HG03025 (cell line): ENCODE measurements at regions not wholly inside any gene's neighbourhood (a gene's known extent, or its start where the extent isn't known, plus 50 kb on each side); places are given as distances from the start of the nearest gene placed in this dataset.

Experiments
- ATAC-seq: cut with Tn5 transposase; IDR thresholded peaks from one replicate; pipeline ENCODE4 v1.9.1; 2021; ENCODE audit warnings: mild to moderate bottlenecking, moderate library complexity; ENCODE audit not compliant: unreplicated experiment, low FRiP score

DNA sequence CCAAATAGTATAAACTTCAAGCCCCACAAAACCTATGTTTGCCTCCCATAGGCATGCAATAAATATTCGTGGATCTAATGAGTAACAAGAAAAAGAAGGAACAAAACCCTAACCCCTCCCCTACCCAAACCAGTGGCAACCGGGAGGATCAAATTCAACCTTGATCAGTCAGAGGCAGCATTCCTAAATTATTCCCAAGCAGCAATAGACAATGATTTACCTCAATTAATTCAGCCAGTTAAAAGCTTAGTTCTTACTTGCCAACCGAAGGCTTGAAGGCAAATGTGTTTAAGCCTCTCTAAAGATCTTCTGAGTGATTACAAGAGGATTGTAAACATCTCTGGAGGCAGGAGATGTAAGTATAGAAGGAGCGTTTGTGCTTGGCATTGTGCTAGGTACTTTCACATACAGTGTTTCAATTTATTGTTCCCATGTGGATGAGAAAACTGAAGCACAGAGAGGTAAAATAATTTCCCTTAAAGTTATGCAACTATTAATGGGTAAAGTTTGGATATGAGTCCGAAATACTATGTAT is 197.7 kb downstream of the MTX2 start:
- no peak for ATAC-seq

DNA sequence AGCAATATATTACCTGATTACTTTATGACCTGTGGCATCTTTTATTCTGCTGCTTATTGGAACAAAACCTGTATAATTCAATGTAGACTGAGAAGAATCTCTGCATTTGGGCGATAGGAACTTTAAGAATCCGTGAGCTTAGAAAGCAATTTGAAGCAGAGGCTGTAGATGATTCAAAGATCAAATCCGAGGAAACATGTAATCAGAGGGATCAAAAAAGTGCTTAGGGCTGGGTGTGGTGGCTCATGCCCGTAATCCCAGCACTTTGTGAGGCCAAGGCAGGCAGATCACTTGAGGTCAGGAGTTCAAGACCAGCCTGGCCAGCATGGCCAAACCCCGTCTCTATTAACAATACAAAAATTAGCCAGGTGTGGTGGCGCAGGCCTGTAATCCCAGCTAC is 198.4 kb downstream of the MTX2 start:
- ATAC-seq, result no peak

DNA sequence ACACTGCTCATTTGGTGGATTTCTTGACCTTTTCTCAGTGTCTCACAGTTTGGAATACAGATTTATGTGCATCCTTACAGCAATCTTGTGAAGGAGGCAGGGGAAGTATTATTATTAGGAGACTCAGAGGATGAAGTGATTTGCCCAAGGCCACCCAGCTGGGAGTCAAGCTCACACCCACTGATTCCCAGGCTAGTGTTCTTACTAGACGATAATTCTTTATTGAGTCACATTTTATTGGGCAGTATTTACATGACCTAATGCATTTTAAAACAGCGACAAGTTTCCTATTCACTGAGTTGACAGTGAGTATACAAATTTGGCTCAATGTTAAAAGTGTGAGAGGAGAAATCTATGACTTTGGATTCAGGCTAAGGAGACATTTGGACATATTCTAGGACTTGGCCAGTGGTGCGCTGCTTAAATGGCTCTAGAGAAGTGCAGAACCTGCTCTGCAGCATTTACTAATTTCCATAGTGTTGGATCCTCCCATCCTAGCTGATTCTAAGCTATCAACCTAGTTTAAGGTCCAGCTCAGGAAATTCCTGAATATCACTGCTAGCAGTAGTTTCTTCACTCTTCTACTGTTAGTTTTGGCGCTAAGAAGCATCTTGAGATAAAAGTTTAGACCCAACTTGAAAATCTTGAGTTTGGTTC is 199.3 kb downstream of the MTX2 start:
- no peak for ATAC-seq

DNA sequence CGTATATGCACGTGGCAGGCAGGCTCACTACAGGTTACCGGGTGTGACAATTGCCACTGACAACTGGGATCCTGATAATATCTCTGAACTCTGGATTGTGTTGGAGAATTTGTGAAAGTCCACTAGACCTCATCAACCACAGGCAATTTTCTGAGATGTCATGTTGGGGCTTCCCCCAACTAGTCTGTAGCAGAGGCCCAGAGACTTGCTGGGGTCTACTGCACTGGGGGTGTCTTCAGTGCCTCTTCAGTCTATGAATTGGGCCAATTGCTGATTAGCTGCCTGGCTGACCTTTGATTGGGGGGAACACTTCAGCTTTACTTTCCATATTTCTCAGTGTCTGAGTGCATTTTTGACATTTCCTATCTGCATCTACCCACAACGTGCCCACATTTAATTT is 201.5 kb downstream of the MTX2 start:
- ATAC-seq, result no peak

DNA sequence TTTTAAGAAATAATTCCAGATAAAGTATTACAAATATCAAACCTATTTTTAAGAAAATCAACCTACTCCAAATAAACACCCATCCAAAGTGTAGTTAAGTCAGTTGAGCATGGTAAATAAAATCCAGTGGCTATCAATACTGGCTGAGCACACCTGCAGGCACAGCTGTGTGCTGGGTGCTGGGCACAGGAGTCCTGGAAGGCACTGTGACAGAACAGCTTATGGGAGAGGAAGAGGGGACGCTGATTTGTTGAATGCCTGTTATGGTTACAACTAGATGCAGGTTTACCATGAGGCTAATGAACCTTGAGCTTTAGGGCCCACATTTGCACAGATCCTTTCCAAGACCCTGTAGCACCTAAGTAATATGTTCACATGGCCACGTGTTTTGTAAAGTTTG is 202.7 kb downstream of the MTX2 start:
- no peak for ATAC-seq

DNA sequence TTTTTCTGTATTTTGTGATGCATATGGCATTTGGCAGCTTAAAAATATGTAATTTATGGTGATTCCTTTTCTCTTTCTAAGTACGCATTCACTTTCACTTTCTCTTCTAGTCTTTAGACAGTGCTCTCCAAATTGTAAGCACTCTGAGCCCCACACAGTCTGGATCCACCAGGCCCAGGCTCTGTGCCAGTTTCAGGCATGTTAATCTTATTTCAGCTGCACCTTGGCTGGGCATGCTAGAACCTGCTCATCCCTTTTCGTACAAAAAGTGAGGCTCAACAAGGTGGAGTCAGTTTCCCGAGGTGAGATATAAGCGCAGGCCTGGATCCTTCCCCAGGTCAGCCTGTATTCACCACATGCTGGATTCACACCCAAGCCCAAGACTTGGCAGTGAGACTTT is 203.9 kb downstream of the MTX2 start:
- ATAC-seq, result no peak

DNA sequence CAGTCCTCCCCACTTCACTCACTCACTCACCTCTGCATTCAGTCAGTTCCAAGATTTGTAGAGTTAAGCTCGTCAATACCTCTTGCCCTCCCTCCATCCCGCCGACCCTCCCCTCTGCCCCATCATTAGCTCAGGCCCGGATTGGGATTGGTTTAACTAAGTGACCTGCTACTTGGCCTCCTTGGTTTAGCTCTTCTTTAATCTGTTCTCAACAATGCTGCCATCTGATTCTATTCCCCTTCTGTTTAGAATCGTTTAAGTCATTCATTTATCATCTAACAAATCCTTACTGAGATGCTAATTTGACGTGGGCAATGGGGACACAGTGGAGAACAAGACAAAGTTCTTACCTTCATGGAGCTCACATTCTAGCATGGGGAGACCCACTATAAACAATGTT is 204.6 kb downstream of the MTX2 start:
- ATAC-seq, result no peak

DNA sequence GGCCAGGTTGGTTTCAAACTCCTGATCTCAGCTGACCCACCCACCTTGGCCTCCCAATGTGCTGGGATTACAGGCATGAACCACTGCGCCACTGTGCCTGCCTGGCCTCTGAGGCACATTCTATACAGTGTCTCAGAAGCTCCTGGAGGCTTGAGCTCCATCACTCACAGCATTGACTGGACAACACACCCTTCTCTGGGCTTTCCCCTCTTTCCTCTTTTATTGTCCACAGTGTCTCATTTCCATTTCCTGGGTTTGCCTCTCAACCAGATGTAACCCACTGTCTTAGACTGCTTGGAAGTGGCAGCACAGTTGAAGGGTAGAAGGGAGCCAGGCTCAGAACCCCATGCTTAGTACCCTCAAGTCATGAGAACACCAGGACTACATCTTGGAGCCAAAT is 208.1 kb downstream of the MTX2 start:
- ATAC-seq, result no peak

DNA sequence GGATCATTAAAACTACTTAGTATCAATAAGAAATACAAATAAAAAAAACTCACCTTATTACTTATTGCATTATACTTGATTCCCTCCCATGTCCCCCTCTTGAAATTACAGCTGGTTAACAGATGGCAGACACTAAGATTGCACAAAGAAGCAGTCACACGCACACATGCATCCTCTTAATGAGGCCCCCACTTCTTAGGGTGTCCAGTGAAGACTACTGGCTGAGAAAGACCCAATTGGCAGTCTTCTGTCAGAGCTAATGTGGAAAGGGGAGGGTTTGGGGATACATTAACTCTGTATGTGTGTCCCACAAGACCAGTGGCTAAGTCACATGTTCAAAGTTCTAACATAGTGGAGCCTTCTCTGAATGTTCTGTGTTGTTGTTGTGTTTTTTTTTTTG is 210.7 kb downstream of the MTX2 start:
- ATAC-seq, result no peak

DNA sequence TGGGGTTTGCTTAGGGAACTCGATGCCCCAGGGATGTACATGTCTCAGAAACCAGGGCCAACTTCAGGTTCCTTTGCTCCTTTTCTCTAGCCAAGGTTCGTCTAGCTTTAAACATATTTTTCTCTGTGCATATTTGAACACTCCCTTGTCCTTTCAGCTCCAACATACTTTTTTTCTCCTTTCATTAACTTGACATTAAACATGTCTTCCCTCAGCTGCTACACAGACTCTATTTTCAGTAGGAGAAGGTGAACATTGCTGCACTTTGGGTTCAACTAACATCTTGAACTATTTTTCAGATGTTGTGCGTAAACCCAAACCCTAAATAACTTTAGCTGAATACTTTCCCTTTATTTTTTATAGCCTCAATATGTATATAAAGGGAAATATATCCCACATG is 212.9 kb downstream of the MTX2 start:
- ATAC-seq, result no peak

DNA sequence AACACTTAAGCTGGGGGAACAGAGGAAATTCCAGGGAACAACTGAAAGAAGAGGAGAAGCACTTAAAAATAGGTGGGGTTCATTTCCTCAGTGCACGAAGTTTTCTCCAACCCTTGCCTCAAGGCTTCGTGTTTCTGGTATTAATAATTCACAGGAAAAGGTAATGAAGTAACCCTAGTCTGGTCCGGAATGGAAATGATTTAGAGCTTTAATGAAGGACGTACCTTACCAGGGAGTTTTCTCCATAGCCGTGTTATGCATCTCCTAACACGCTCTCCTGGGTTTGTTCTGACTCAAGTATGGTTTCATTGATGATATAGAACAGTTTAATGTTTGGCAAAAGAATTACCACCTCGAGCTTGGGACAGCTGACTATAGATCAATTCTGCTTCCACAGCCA is 214.2 kb downstream of the MTX2 start:
- no peak for ATAC-seq

DNA sequence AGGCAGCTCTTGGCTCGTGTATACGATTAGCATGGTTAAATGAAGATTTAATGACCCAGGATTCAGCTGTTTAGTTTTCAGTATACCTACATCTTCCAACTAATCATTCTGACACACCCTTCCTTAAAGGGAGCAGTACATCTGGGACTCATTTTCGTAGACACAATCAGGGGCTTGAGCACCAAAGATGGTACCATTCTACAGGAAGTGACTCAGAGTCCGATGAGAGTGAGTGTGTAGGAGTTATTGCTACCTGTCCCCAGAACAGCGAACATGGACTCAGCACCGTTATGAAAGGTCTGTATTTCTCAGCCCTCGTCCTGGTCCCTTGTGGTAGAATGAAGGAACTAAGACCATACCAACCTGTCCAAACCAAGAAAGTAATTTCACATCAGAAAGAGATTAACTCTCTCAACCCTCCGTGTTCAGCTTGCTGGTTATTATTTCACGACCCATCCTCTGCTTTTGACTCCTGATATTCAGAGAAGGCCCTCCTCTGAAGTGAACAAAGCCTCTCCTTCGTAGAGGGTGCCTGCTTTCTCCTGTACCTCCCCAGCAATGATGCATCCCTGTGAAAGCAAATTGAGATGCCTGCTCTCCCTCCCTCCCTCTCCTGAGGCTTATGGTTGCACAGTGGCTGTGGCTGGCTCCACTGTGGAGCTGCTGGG is 214.8 kb downstream of the MTX2 start:
- no peak for ATAC-seq

DNA sequence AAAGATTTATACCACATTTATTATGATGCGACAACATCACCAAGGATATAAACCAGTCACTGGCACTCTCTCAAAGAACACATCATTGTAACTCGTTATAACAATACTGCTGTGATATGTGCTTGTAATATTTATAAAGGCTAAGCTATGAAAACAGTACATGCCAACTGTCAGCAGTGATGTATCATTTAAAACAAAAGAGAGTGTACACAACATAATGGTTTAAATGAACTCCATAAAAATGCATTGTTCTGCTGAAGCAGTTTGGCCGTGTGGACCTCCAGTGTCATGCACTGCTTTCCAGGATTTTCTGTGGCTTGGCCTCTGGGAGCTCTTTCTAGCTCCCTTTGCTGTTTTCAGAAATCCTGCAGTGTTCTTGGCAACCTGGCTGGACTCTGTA is 215.6 kb downstream of the MTX2 start:
- no peak for ATAC-seq

DNA sequence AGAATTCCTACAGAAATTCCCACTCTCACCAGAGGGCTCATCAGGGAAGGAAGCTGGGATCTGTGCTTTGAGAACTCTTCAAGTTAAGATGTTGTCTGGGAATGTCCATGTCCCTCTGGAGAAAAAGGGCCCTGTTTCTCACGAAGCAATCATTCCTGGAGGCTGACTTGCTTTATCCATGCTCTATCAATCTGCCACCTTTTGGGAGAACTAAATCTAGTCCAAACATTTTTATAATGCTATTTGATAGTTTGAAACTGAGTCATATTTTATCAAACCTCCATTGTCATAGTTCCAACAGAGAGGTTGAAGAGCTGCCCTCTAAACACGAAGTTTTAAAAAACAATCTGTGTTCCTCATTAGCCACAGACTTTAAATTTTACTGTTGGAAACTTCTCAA is 219.2 kb downstream of the MTX2 start:
- no peak for ATAC-seq

DNA sequence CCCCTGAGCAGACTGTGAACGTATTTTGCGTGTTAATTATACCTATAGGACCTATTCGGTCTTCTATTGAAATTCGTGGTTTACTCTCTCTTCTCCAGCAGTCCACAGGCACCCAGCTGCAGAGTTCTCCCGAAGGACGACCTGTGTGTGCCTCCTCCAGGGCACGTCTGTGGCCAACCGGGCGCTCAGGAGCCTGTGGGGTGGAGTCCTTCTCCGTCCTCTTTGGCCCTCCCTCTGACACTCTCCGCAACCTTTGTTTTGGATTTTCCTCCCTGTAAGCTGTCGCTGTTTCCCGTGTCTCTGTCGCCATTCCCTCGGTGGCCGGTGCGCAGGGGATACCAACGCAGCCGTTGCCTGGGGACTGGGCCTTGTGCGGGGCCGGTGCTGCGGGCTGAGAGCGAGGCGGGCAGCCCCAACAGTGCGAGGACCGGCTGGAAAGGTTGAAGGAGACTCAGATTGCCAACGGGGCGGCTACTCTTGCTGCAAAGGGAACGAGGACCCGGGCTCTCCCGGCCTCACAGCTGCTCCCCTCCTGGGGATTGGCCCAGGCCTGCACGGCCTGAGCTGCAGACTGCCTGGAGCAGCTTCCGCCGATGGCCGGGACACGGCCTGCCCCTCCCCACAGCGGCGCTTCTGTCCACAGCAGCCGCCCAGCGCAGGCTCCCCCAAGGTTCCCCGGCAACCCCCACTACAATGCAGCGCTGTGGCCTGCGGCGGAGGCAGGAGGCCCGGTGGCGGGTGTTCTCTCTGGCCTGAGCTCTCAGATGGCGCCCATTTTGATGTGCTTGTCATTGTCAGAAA is 221.0 kb downstream of the MTX2 start:
- no peak for ATAC-seq

DNA sequence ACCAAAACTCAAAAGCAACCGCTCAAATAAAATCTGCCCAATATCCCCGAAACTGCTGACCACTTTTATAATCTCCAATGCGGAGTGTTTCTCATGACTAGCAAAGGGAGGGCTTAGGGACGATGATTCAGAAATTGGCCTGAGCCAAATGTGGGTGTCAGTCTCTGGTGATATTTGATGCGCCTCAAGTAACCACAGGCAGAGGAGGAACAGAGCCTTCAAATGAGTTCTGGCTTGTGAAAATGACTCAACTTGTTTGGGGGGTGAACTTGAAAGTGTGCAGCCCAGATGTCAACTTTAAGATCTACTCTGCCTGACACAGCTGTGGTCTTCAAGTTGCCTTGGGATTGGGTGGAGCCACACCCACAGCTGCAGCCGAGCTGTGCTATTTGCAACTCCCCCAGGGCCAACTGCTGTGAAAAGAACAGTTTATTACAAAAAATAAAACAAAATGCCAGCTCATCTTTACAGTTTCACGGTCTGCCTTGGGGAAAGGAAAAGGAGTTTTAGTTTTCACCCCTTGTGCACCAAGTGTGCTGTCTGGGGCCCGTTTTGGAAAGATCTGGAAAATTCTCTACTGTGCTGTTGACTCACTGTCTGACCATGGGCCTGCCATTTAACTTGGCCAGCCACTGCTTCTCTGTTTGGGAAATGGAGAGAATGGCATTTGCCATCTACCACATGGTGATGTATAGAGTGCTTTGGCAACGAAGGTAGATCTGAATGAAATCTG is 222.1 kb downstream of the MTX2 start:
- peak; percentile 96 for ATAC-seq

DNA sequence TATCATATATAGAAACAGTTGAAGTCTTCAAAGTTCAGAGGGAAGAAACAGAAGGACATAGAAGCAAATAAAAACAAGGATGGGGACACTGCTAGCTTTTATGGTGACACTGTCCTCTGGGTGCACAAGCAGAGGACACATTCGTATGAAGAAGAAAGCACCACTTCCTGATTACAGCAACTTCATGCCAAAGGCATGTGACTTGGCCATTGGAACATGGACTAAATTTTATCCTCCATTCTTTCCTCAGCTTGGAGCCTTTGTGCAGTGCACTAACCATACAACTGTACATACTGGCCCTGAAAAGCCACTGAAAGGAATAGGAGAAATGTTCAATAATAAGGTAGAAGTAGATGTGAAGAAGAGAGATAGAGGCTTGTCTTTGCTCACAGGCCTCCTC is 223.3 kb downstream of the MTX2 start:
- ATAC-seq, result no peak

DNA sequence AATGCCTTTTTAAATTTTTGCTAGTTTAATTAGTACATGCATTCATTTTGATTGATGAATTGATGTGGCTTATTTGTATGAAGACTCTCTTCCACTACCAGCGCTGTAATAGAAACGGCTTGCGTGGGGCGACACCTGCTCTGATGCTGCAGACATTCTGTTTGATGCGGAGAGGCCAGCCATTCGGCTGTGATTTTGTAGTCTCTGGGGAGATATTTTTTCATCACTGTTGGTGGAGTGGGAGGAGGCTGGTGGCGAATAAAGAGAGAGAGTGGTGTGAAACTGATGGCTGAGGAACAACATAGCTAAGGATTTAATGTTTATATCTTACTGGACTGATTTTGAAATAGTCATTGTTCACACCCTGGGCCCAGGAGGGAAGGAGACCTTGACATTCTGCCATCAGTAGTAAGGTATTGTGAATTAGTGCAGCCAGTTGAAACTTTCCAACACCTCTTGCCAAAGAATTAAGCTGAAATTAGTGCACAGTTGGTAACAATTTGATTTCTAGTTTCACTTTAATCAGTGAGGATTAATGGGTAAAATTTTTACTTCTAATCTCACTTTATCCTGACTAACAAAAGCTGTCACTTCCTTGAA is 224.1 kb downstream of the MTX2 start:
- ATAC-seq, result no peak

DNA sequence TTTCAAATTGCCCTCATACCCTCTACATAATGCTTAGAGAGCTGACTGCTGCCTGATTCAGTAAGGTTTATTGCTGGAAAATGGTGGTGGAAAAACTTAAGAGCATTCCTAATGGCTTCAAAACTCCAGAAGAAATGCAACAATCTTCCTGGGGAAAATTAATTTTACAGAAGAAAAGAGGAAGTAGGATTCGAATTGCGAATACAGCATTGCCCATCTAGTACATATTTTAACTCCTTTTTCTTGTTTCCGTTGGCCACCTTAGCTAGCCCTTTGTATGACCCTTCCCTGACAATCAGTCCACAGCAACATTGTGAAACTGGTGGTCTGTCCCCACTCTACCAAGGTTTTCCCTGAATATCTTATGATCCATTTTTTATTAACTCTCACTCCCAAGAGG is 224.7 kb downstream of the MTX2 start:
- no peak for ATAC-seq

DNA sequence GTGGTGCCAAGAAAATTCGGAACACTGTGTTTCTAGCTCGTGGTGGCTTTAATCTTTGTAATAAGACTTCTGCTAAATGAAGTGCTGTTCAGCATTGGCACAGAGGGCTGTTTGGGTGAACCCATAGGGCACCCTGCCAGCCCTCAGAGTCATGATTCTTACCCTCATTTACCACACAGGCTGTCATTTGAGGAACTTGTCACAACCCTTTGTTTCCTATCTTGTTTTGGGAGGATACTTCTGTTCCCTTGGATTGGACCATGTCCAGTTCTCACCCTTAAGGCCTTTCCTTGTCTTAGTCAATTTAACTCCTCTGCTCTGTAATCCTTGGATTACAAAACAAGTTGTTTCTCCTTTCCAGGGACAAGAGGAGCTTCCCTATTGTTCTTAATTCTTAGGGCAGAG is 225.7 kb downstream of the MTX2 start:
- ATAC-seq, result no peak

DNA sequence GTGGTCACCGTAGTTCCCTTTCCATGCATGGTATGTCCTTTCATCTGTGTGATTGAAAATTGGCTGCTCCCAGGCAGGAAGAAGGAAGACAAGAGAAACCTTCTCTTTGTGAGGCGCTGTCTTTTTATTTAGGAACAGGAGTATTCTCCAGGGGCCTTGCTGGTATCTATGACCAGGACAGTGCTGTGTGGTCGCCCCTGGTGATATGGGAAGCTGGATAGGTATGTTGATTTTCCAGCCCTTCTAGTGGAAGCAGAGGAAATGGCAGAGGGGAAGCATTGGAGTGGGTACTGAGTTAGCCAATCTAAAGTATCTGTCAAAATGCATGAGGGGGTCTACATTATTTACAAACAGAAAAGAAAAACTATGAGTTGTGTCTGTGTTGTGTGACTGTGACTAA is 226.6 kb downstream of the MTX2 start:
- no peak for ATAC-seq
